Psoas muscle (tissue), 7 donors: ENCODE measurements at regions not wholly inside any gene's neighbourhood (a gene's known extent, or its start where the extent isn't known, plus 50 kb on each side); places are given as distances from the start of the nearest gene placed in this dataset.

Experiments
- ATAC-seq, 4 donors: fragments of 200-7000 bp; cut with Tn5 transposase; one replicate each; pipeline ENCODE4 v1.9.1; 2020; ENCODE audit warnings: moderate library complexity in 3 of 4, mild to moderate bottlenecking in 2 of 4
- DNase-seq, 2 donors: peaks; one replicate each; pipeline ENCODE4 v3.0.0-alpha.2; 2020
- H3K27ac ChIP-seq: fragments of 200-600 bp; one replicate; pipeline ENCODE4 v1.8.0; 2022
- H3K27me3 ChIP-seq, 3 donors: fragments of 200-600 bp in 1 of 3; one replicate each; pipeline versions ENCODE4 v1.6.1 to v1.8.0; 2013 to 2022; ENCODE audit warnings: low read length in 2 of 3, mild to moderate bottlenecking in 2 of 3, moderate library complexity in 1 of 3; ENCODE audit not compliant: insufficient read depth in 3 of 3
- H3K36me3 ChIP-seq, 2 donors: fragments of 200-600 bp in 1 of 2; one replicate each; pipeline versions ENCODE4 v1.6.1 to v1.8.0; 2013 to 2022; ENCODE audit warnings: low read depth in 1 of 2, mild to moderate bottlenecking in 1 of 2, moderate library complexity in 1 of 2; ENCODE audit not compliant: insufficient read depth in 1 of 2
- H3K4me1 ChIP-seq: fragments of 200-600 bp; one replicate; pipeline ENCODE4 v1.8.0; 2022
- H3K4me3 ChIP-seq: fragments of 200-600 bp; one replicate; pipeline ENCODE4 v1.8.0; 2022; ENCODE audit warnings: mild to moderate bottlenecking
- H3K9me3 ChIP-seq: fragments of 200-600 bp; one replicate; pipeline ENCODE4 v1.8.0; 2022
- WGBS, 3 donors: extraction: QIAGEN DNeasy Blood & Tissue Kit; methylation state at CpG; one replicate each; pipeline versions ENCODE4 v1.1.6 to v1.1.7; 2013; 5-methylcytosine and 5-hydroxymethylcytosine counted together
- intact Hi-C, 2 donors: fragments of 100-400 bp; cut with DNase I; formaldehyde crosslinking; loops; one replicate each; pipeline versions ENCODE4 v1.11.0 to v1.14.2; 2022
- TF ChIP-seq, protein P1 (sequence below): fragments of 200-600 bp; IDR thresholded peaks from one replicate; pipeline ENCODE4 v1.8.0; 2022; ENCODE audit warnings: antibody characterized with exemption
- donor health status: healthy with polysubstance abuse.
- donor health status: DM: no; HTN: no; CAD: no; lungs with moderate emphysema.
- donor health status: Bipolar disorder and iron deficiency.
- donor health status: healthy.
- donor health status: DM: yes; HTN: yes; CAD: no.
- donor health status: DM: no; HTN: no; CAD: no.
- donor health status: DM: yes; HTN: yes; CAD: no.

DNA sequence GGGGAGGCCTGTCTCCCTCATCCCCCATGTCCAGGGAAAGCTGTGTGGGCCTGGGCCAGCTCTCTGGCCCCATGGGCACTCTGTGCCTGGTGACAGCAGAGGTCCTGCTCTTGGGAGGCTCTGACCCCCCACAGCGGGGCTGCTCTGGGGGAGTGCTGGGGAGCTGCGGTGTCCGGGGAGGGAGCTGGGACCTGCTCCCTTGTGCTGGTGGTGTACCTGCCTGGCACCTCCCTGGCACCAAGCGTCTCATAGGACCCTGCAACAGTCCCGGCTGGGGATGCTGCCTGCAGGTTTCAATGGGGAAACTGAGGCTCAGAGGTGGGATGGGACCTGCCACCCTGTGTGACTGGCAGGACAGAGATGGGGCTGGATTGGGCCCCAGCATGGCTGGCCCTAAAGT is 111.3 kb downstream of the KIF26A start:
- Histone ChIP-seq H3K27ac (no peak overlapping the region), H3K4me1 (no peaks in the 10 kb centered on the region), H3K9me3 (peaks cover 3% of the 10 kb centered on the region), H3K36me3 (no peaks in the 10 kb centered on the region), H3K4me3 (no peak overlapping the region), H3K27me3 (peaks cover 0 to 14% (median 8%) of the 10 kb centered on the region in 3 donors)
- DNase-seq (no peak), ATAC-seq (no peak)
- WGBS, 3 donors, result 93 to 96% (median 95%) methylated on average over 4 to 5 of the region's 5 CpGs
- TF ChIP-seq, protein P1, sequence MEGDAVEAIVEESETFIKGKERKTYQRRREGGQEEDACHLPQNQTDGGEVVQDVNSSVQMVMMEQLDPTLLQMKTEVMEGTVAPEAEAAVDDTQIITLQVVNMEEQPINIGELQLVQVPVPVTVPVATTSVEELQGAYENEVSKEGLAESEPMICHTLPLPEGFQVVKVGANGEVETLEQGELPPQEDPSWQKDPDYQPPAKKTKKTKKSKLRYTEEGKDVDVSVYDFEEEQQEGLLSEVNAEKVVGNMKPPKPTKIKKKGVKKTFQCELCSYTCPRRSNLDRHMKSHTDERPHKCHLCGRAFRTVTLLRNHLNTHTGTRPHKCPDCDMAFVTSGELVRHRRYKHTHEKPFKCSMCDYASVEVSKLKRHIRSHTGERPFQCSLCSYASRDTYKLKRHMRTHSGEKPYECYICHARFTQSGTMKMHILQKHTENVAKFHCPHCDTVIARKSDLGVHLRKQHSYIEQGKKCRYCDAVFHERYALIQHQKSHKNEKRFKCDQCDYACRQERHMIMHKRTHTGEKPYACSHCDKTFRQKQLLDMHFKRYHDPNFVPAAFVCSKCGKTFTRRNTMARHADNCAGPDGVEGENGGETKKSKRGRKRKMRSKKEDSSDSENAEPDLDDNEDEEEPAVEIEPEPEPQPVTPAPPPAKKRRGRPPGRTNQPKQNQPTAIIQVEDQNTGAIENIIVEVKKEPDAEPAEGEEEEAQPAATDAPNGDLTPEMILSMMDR, result no peak
- intact Hi-C loops, result no loop called here

DNA sequence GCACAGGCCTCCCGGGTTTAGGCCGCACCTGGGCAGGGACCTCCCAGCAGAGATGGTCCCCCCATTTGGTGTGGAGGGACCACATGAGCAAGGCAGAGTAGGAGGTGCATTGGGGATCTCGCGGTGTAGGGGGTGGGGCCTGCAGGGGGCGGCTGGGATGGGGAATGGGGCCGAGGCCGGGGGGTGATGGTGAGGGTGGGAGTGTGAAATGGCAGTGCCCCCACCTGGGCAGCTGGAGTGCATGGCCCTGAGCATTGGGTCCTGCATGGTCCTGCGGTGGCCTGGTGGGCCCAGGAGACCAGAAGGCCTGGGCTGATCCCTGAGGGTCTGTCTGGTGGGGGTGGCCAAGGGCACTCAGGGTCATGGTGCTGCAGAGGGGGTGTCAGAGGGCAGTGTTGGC is 111.8 kb downstream of the KIF26A start:
- H3K4me3 ChIP-seq, result no peak overlapping the region
- intact Hi-C loops, result no loop called here
- ATAC-seq, result no peak
- TF ChIP-seq, protein P1, result no peak
- peaks cover 3% of the 10 kb centered on the region for H3K9me3 ChIP-seq
- no peaks in the 10 kb centered on the region for H3K36me3 ChIP-seq
- no peaks in the 10 kb centered on the region for H3K4me1 ChIP-seq
- H3K27ac ChIP-seq, result no peak overlapping the region
- DNase-seq, result no peak
- H3K27me3 ChIP-seq, result peaks cover 0 to 12% (median 6%) of the 10 kb centered on the region in 3 donors
- 93 to 95% (median 94%) methylated on average over 8 of the region's 8 CpGs for WGBS, 3 donors

DNA sequence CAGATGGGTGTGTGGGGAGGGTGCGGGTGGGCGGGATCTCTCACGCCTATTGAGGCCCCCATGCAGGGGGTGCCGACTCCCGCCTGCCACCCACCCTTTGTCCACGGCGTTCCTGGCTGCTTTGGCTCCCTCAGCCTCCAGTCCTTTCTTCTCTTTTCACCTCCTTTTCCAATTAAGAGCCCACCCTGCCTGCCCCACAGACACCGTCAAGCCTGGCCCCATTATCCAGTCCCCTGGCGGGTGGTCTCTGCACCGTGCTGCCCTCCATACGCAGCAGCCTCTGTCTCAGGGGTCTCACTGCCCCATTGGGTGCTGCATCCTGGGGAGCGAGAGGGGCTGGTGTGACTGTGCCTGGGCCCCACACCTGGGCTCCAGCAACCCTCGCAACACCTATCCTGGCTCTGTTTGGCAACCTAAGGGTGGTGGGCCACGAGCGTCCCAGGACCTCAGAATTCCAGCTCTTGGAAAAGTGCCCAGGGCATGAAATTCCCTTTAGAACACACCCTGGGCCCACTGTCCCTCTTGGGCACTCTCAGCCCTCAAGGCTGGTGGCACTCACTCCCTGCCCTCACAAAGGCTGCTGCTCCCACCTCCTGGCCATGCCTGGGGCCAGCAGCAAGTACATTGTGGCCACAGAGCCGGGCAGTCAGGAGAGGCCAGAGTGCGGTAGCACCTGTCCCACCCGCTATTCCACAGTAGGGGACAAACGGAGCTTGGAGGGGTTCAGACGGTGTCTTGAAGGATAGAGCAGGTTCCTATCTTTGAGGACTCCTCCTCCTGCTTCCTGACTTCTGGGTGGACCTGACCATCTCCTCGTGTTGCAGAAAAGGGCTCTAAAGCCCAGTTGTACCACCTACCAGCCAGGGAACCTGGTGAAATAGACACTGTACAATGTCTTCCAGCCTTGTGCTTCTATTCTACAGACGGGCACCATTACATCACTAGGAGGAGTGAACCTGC is 114.1 kb downstream of the KIF26A start:
- Histone ChIP-seq H3K9me3 (no peaks in the 10 kb centered on the region), H3K4me3 (no peak overlapping the region), H3K27ac (no peak overlapping the region), H3K4me1 (no peaks in the 10 kb centered on the region), H3K36me3 (no peaks in the 10 kb centered on the region), H3K27me3 (peaks cover 0 to 24% (median 7%) of the 10 kb centered on the region in 3 donors)
- DNase-seq (no peak), ATAC-seq (no peak)
- intact Hi-C loops, result no loop called here
- TF ChIP-seq, protein P1, result no peak
- WGBS, 3 donors, result 59 to 64% (median 63%) methylated on average over 17 to 22 of the region's 22 CpGs

DNA sequence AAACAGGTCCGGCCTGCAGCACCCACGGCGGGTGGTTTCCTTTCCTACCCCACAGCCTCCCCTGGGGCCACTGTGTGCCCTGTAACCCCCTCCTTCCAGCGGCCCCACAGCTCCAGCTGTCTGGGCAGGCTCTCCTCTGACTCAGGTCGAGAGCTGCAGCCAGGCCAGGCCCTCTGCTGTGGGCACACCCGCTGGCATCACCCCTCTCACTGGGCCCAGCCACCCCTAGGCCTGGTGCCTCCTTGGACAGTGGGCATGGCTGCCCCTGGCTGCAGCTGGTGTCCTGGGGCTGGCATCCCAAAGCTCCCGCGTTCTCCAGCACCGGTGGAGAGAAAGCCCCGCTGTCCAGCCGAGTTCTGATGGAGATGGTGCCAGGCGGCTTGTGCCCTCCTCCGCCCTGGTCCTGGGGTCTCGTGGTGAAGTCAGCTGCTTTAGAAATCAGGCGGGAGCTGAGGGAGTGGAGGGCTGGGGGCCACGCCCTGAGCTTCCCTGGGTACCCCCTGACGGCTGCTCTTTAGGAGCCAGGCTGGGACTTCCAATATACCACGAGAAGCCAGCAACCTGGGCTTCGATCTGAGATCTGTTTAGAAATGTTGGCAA is 114.9 kb downstream of the KIF26A start:
- H3K27me3 ChIP-seq, result peaks cover 0 to 29% (median 7%) of the 10 kb centered on the region in 3 donors
- intact Hi-C loops, result no loop called here
- TF ChIP-seq, protein P1, result no peak
- H3K27ac ChIP-seq, result no peak overlapping the region
- WGBS, 3 donors, result 29 to 38% (median 30%) methylated on average over 19 of the region's 19 CpGs
- H3K36me3 ChIP-seq, result no peaks in the 10 kb centered on the region
- no peaks in the 10 kb centered on the region for H3K4me1 ChIP-seq
- DNase-seq, result no peak
- H3K9me3 ChIP-seq, result no peaks in the 10 kb centered on the region
- no peak overlapping the region for H3K4me3 ChIP-seq
- no peak for ATAC-seq
